ENCODE measurements at regions not wholly inside any gene's neighbourhood (a gene's known extent, or its start where the extent isn't known, plus 50 kb on each side); places are given as distances from the start of the nearest gene placed in this dataset.

GRCh38 chr4:155592179-155592937 is 74.3 kb upstream of the GUCY1A1 start:
- H2AFZ ChIP-seq (ENCODE audit: low read depth, low read length): no peak overlapping the region
- no peak overlapping the region for H3K9ac ChIP-seq (ENCODE audit: low read depth, low read length)
- H3K4me3 ChIP-seq (ENCODE audit: low read depth in 1 of 2, low read length in 2 of 2): no peak overlapping the region
- no peaks in the 10 kb centered on the region for H3K79me2 ChIP-seq (ENCODE audit: insufficient read depth, low read length)
- no peaks in the 10 kb centered on the region for H4K20me1 ChIP-seq (ENCODE audit: insufficient read depth, low read length)
- ATAC-seq (ENCODE audit: insufficient read depth, low read depth) (no peak), DNase-seq (no peak)
- no peaks in the 10 kb centered on the region for H3K27me3 ChIP-seq (ENCODE audit: insufficient read depth, low read length, poor library complexity)
- H3K4me2 ChIP-seq (ENCODE audit: insufficient read depth, low read length): no peak overlapping the region
- H3K36me3 ChIP-seq (ENCODE audit: insufficient read depth, low read length): no peaks in the 10 kb centered on the region
- H3K4me1 ChIP-seq (ENCODE audit: insufficient read depth, low read length): no peaks in the 10 kb centered on the region
- H3K9me3 ChIP-seq (ENCODE audit: insufficient read depth, low read length, severe bottlenecking): no peaks in the 10 kb centered on the region
- H3K27ac ChIP-seq (ENCODE audit: low read length): no peak overlapping the region
- TF ChIP-seq, protein P1, sequence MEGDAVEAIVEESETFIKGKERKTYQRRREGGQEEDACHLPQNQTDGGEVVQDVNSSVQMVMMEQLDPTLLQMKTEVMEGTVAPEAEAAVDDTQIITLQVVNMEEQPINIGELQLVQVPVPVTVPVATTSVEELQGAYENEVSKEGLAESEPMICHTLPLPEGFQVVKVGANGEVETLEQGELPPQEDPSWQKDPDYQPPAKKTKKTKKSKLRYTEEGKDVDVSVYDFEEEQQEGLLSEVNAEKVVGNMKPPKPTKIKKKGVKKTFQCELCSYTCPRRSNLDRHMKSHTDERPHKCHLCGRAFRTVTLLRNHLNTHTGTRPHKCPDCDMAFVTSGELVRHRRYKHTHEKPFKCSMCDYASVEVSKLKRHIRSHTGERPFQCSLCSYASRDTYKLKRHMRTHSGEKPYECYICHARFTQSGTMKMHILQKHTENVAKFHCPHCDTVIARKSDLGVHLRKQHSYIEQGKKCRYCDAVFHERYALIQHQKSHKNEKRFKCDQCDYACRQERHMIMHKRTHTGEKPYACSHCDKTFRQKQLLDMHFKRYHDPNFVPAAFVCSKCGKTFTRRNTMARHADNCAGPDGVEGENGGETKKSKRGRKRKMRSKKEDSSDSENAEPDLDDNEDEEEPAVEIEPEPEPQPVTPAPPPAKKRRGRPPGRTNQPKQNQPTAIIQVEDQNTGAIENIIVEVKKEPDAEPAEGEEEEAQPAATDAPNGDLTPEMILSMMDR (IDR thresholded peaks at IDR 0.05; ENCODE audit: borderline replicate concordance, extremely low read depth, low read length, poor library complexity, severe bottlenecking): no peak
- TF ChIP-seq EZH2 (IDR thresholded peaks at IDR 0.05; ENCODE audit: borderline replicate concordance, low read depth, low read length, severe bottlenecking): no peak

GRCh38 chr4:155591738-155592143 is 74.9 kb upstream of the GUCY1A1 start:
- H2AFZ ChIP-seq (ENCODE audit: low read depth, low read length): no peak overlapping the region
- TF ChIP-seq, protein P1 (IDR thresholded peaks at IDR 0.05; ENCODE audit: borderline replicate concordance, extremely low read depth, low read length, poor library complexity, severe bottlenecking): no peak
- no peak for TF ChIP-seq EZH2 (IDR thresholded peaks at IDR 0.05; ENCODE audit: borderline replicate concordance, low read depth, low read length, severe bottlenecking)
- ATAC-seq (ENCODE audit: insufficient read depth, low read depth) (no peak), DNase-seq (no peak)
- no peak overlapping the region for H3K4me2 ChIP-seq (ENCODE audit: insufficient read depth, low read length)
- no peaks in the 10 kb centered on the region for H3K79me2 ChIP-seq (ENCODE audit: insufficient read depth, low read length)
- H3K36me3 ChIP-seq (ENCODE audit: insufficient read depth, low read length): no peaks in the 10 kb centered on the region
- no peak overlapping the region for H3K4me3 ChIP-seq (ENCODE audit: low read depth in 1 of 2, low read length in 2 of 2)
- no peaks in the 10 kb centered on the region for H4K20me1 ChIP-seq (ENCODE audit: insufficient read depth, low read length)
- no peaks in the 10 kb centered on the region for H3K27me3 ChIP-seq (ENCODE audit: insufficient read depth, low read length, poor library complexity)
- no peak overlapping the region for H3K27ac ChIP-seq (ENCODE audit: low read length)
- no peak overlapping the region for H3K9ac ChIP-seq (ENCODE audit: low read depth, low read length)
- H3K9me3 ChIP-seq (ENCODE audit: insufficient read depth, low read length, severe bottlenecking): no peaks in the 10 kb centered on the region
- no peaks in the 10 kb centered on the region for H3K4me1 ChIP-seq (ENCODE audit: insufficient read depth, low read length)

GRCh38 chr4:155590796-155591585 is 75.7 kb upstream of the GUCY1A1 start:
- H4K20me1 ChIP-seq (ENCODE audit: insufficient read depth, low read length): no peaks in the 10 kb centered on the region
- H3K9me3 ChIP-seq (ENCODE audit: insufficient read depth, low read length, severe bottlenecking): no peaks in the 10 kb centered on the region
- H3K27me3 ChIP-seq (ENCODE audit: insufficient read depth, low read length, poor library complexity): no peaks in the 10 kb centered on the region
- no peak overlapping the region for H3K4me2 ChIP-seq (ENCODE audit: insufficient read depth, low read length)
- no peak overlapping the region for H3K4me3 ChIP-seq (ENCODE audit: low read depth in 1 of 2, low read length in 2 of 2)
- ATAC-seq (ENCODE audit: insufficient read depth, low read depth): no peak
- no peak for DNase-seq
- no peak overlapping the region for H3K27ac ChIP-seq (ENCODE audit: low read length)
- H3K79me2 ChIP-seq (ENCODE audit: insufficient read depth, low read length): no peaks in the 10 kb centered on the region
- H2AFZ ChIP-seq (ENCODE audit: low read depth, low read length): no peak overlapping the region
- H3K36me3 ChIP-seq (ENCODE audit: insufficient read depth, low read length): no peaks in the 10 kb centered on the region
- H3K9ac ChIP-seq (ENCODE audit: low read depth, low read length): no peak overlapping the region
- no peak for TF ChIP-seq EZH2 (IDR thresholded peaks at IDR 0.05; ENCODE audit: borderline replicate concordance, low read depth, low read length, severe bottlenecking)
- TF ChIP-seq, protein P1 (IDR thresholded peaks at IDR 0.05; ENCODE audit: borderline replicate concordance, extremely low read depth, low read length, poor library complexity, severe bottlenecking): no peak
- no peaks in the 10 kb centered on the region for H3K4me1 ChIP-seq (ENCODE audit: insufficient read depth, low read length)
